Loucy (cell line): ENCODE measurements at regions not wholly inside any gene's neighbourhood (a gene's known extent, or its start where the extent isn't known, plus 50 kb on each side); places are given as distances from the start of the nearest gene placed in this dataset.

ENCODE experiments used
- EZH2phosphoT487 ChIP-seq: fragments of 200-600 bp; IDR thresholded peaks from 2 replicates; pipeline ENCODE4 v1.6.1; 2018; ENCODE audit warnings: antibody characterized with exemption, mild to moderate bottlenecking, moderate library complexity, borderline replicate concordance
- TF ChIP-seq, protein P1 (sequence below): fragments of 200-600 bp; sonication (generic); conservative IDR thresholded peaks from 2 replicates; pipeline ENCODE4 v1.5.1; 2014; ENCODE audit warnings: mild to moderate bottlenecking, antibody characterized with exemption, low read length

DNA sequence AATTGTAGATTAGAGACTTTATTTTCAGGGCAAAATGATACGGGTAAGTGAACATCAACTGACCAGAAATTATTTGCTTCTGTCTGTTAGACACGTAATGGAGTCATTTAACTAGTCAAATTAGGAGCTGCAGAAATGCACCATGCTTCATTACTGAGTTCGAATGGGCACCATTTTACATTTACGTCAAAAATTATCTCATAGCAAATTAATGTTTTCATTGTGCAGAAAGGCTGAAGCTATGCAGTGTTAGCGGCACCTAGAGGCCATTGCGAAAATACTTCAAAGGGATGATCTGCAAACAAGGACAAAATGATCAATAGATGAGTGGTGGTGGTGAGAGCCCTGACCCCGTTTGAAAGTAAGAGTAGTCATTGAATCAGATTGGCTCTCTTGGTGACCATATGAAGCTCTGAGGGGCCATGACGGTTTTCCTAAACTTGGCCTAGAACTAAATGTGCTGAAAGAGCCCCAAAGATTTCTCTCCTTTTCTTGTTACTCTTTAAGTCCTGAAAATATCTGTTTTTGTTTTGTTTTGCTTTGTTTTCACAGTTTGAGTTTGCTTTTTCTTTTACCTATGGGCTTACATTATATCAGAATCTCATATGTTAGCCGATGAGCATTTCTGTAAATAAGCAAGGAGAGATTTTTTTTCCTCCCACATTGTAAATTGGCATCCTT, 277.9 kb downstream of the ZNF536 start:
- TF ChIP-seq, protein P1, sequence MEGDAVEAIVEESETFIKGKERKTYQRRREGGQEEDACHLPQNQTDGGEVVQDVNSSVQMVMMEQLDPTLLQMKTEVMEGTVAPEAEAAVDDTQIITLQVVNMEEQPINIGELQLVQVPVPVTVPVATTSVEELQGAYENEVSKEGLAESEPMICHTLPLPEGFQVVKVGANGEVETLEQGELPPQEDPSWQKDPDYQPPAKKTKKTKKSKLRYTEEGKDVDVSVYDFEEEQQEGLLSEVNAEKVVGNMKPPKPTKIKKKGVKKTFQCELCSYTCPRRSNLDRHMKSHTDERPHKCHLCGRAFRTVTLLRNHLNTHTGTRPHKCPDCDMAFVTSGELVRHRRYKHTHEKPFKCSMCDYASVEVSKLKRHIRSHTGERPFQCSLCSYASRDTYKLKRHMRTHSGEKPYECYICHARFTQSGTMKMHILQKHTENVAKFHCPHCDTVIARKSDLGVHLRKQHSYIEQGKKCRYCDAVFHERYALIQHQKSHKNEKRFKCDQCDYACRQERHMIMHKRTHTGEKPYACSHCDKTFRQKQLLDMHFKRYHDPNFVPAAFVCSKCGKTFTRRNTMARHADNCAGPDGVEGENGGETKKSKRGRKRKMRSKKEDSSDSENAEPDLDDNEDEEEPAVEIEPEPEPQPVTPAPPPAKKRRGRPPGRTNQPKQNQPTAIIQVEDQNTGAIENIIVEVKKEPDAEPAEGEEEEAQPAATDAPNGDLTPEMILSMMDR: peak; percentile 98
- TF ChIP-seq EZH2phosphoT487: no peak
